ENCODE measurements at regions not wholly inside any gene's neighbourhood (a gene's known extent, or its start where the extent isn't known, plus 50 kb on each side); places are given as distances from the start of the nearest gene placed in this dataset.
"Not testable (repeated sequence)": the region's sequence is repeated elsewhere in the genome, so short reads cannot be mapped to it uniquely, and the experiment has no call there.

DNA sequence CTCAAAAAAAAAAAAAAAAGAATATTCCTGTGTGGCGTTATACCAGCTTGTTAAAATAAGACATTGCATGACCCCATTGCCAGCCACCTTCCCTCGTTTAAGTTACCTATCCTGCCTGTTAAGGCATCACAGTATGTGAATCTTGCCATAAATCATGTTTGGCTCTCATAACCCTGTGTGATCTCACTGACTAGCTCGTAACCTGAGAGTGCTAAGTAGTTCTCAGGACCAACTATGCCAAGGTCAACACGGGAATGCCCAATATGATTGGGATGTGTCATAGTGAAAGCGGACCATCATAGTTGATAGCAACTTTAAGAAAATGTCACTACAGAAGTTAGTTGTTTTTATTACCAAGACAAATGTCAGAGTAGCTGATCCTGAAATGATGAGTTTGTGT lies 796.8 kb upstream of the CDH18 start:
- TF ChIP-seq, protein P1, sequence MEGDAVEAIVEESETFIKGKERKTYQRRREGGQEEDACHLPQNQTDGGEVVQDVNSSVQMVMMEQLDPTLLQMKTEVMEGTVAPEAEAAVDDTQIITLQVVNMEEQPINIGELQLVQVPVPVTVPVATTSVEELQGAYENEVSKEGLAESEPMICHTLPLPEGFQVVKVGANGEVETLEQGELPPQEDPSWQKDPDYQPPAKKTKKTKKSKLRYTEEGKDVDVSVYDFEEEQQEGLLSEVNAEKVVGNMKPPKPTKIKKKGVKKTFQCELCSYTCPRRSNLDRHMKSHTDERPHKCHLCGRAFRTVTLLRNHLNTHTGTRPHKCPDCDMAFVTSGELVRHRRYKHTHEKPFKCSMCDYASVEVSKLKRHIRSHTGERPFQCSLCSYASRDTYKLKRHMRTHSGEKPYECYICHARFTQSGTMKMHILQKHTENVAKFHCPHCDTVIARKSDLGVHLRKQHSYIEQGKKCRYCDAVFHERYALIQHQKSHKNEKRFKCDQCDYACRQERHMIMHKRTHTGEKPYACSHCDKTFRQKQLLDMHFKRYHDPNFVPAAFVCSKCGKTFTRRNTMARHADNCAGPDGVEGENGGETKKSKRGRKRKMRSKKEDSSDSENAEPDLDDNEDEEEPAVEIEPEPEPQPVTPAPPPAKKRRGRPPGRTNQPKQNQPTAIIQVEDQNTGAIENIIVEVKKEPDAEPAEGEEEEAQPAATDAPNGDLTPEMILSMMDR (conservative IDR thresholded peaks at IDR 0.05 in 1 of 2, IDR thresholded peaks at IDR 0.05 in 1 of 2; ENCODE audit: low read depth in 1 of 2, low read length in 2 of 2) = not testable (repeated sequence)
- not testable (repeated sequence) for TF ChIP-seq EZH2 (IDR thresholded peaks at IDR 0.05; ENCODE audit: low read length, missing control alignments)

All from fibroblast of lung (primary cell).